Kidney glomerular epithelial cell (primary cell): ENCODE measurements at regions not wholly inside any gene's neighbourhood (a gene's known extent, or its start where the extent isn't known, plus 50 kb on each side); places are given as distances from the start of the nearest gene placed in this dataset.
"Not testable (repeated sequence)": the region's sequence is repeated elsewhere in the genome, so short reads cannot be mapped to it uniquely, and the experiment has no call there.

ENCODE experiments used
- DNase-seq: peaks from one replicate; lab custom pipeline; 2025; lab: John Stamatoyannopoulos, UW

- DNase-seq = no peak
Measured at GRCh38 chr5:54404568-54404967, 50.9 kb upstream of the HSPB3 start.

GRCh38 chr5:54403885-54404416 is 51.5 kb upstream of the HSPB3 start:
- no peak for DNase-seq

GRCh38 chr5:54403121-54403520 is 52.4 kb upstream of the HSPB3 start:
- DNase-seq = no peak

- no peak for DNase-seq
Measured at GRCh38 chr5:54401515-54401914, 54.0 kb upstream of the HSPB3 start.

GRCh38 chr5:54398191-54398590 is 57.3 kb upstream of the HSPB3 start:
- no peak for DNase-seq

- no peak for DNase-seq
Measured at GRCh38 chr5:54397420-54397819, 58.1 kb upstream of the HSPB3 start.

- DNase-seq = not testable (repeated sequence)
Measured at GRCh38 chr5:54393007-54393406, 62.5 kb upstream of the HSPB3 start.

GRCh38 chr5:54390539-54391031 is 64.9 kb upstream of the HSPB3 start:
- DNase-seq = no peak

GRCh38 chr5:54390015-54390414 is 65.5 kb upstream of the HSPB3 start:
- DNase-seq = peak; percentile 97

GRCh38 chr5:54389399-54389798 is 66.1 kb upstream of the HSPB3 start:
- not testable (repeated sequence) for DNase-seq

GRCh38 chr5:54388811-54389210 is 66.7 kb upstream of the HSPB3 start:
- DNase-seq = no peak

- DNase-seq = no peak
Measured at GRCh38 chr5:54388409-54388808, 67.1 kb upstream of the HSPB3 start.

GRCh38 chr5:54387659-54388232 is 67.8 kb upstream of the HSPB3 start:
- peak; percentile 31 for DNase-seq

- DNase-seq = no peak
Measured at GRCh38 chr5:54387031-54387430, 68.5 kb upstream of the HSPB3 start.

- no peak for DNase-seq
Measured at GRCh38 chr5:54385994-54386393, 69.5 kb upstream of the HSPB3 start.

- DNase-seq = no peak
Measured at GRCh38 chr5:54384356-54384933, 71.1 kb upstream of the HSPB3 start.

GRCh38 chr5:54383941-54384340 is 71.6 kb upstream of the HSPB3 start:
- no peak for DNase-seq

GRCh38 chr5:54383225-54383901 is 72.1 kb upstream of the HSPB3 start:
- DNase-seq = no peak

- not testable (repeated sequence) for DNase-seq
Measured at GRCh38 chr5:54381319-54381718, 70.9 kb upstream of the ARL15 start.

- DNase-seq = no peak
Measured at GRCh38 chr5:54379590-54379989, 69.2 kb upstream of the ARL15 start.

- DNase-seq = no peak
Measured at GRCh38 chr5:54378707-54379106, 68.3 kb upstream of the ARL15 start.

- DNase-seq = not testable (repeated sequence)
Measured at GRCh38 chr5:54377339-54377738, 67.0 kb upstream of the ARL15 start.

- no peak for DNase-seq
Measured at GRCh38 chr5:54370982-54371381, 60.6 kb upstream of the ARL15 start.
